NT2/D1 (cell line): ENCODE measurements at regions not wholly inside any gene's neighbourhood (a gene's known extent, or its start where the extent isn't known, plus 50 kb on each side); places are given as distances from the start of the nearest gene placed in this dataset.

ENCODE experiments used
- YY1 ChIP-seq: IDR thresholded peaks from 2 replicates; pipeline ENCODE4 v1.6.1; 2011; ENCODE audit not compliant: insufficient read length, insufficient read depth
- ZNF274 ChIP-seq: IDR thresholded peaks from 2 replicates; pipeline ENCODE4 v1.6.1; 2011; ENCODE audit warnings: mild to moderate bottlenecking, low read depth, low read length

- TF ChIP-seq YY1 (no peak), ZNF274 (no peak)
These were observed 481.5 kb upstream of the RGMA start for GRCh38 chr15:93570527-93570926.
